Uterus (tissue), 3 donors: ENCODE measurements at regions not wholly inside any gene's neighbourhood (a gene's known extent, or its start where the extent isn't known, plus 50 kb on each side); places are given as distances from the start of the nearest gene placed in this dataset.

Source experiments
- DNase-seq, 2 donors: peaks; one replicate each; pipeline ENCODE4 v3.0.0-alpha.2; 2019 to 2020
- H3K27ac ChIP-seq, 2 donors: fragments of 200-600 bp; sonication (generic); 1 replicate in 1 of 2; 2 replicates in 1 of 2; pipeline ENCODE4 v1.5.1; 2016 to 2018
- H3K27me3 ChIP-seq, 2 donors: fragments of 200-600 bp; sonication (generic); one replicate each; pipeline ENCODE4 v1.5.1; 2018 to 2019; ENCODE audit warnings: control low read depth in 1 of 2
- H3K36me3 ChIP-seq, 2 donors: fragments of 200-600 bp; sonication (generic); one replicate each; pipeline ENCODE4 v1.5.1; 2019; ENCODE audit warnings: control low read depth in 1 of 2
- H3K4me1 ChIP-seq, 2 donors: fragments of 200-600 bp; sonication (generic); one replicate each; pipeline ENCODE4 v1.5.1; 2018 to 2019; ENCODE audit warnings: control low read depth in 1 of 2
- H3K4me3 ChIP-seq, 2 donors: fragments of 200-600 bp; sonication (generic); 1 replicate in 1 of 2; 2 replicates in 1 of 2; pipeline ENCODE4 v1.5.1; 2018 to 2019; ENCODE audit warnings: mild to moderate bottlenecking in 1 of 2
- H3K9me3 ChIP-seq, 2 donors: fragments of 200-600 bp; sonication (generic); one replicate each; pipeline ENCODE4 v1.5.1; 2019; ENCODE audit warnings: control low read depth in 1 of 2
- CTCF ChIP-seq, 4 experiments: fragments of 200-600 bp in 2 of 4; fragments of 450-650 bp in 2 of 4; sonication (generic) in 2 of 4; IDR thresholded peaks; one replicate each; pipeline ENCODE4 v1.5.1; 2016 to 2019; ENCODE audit warnings: antibody characterized with exemption in 4 of 4, mild to moderate bottlenecking in 2 of 4, moderate library complexity in 1 of 4
- POLR2A ChIP-seq, 2 donors: fragments of 450-650 bp; IDR thresholded peaks; one replicate each; pipeline ENCODE4 v1.6.1; 2016; ENCODE audit warnings: antibody characterized with exemption in 2 of 2, mild to moderate bottlenecking in 1 of 2, moderate library complexity in 1 of 2
- intact Hi-C: fragments of 100-400 bp; cut with DNase I; formaldehyde crosslinking; loops from one replicate; pipeline ENCODE4 v1.15.1; 2023; ENCODE audit warnings: low total_unique reads
- donor health status: DM: yes; HTN: yes; CAD: no.

- intact Hi-C loops = no loop called here
- Histone ChIP-seq H3K36me3 (no peaks in the 10 kb centered on the region), H3K4me3 (no peak overlapping the region), H3K27me3 (no peaks in the 10 kb centered on the region), H3K4me1 (no peaks in the 10 kb centered on the region), H3K27ac (no peak overlapping the region), H3K9me3 (no peaks in the 10 kb centered on the region)
- DNase-seq = no peak
- no peak for TF ChIP-seq CTCF (IDR thresholded peaks at IDR 0.05)
- TF ChIP-seq POLR2A (IDR thresholded peaks at IDR 0.05) = no peak
Observed at GRCh38 chr1:232550007-232550406, 79.9 kb downstream of the SIPA1L2 start.

- TF ChIP-seq CTCF (IDR thresholded peaks at IDR 0.05) (no peak), POLR2A (IDR thresholded peaks at IDR 0.05) (no peak)
- intact Hi-C loops = no loop called here
- Histone ChIP-seq H3K27me3 (no peaks in the 10 kb centered on the region), H3K9me3 (no peaks in the 10 kb centered on the region), H3K4me3 (no peak overlapping the region), H3K4me1 (no peaks in the 10 kb centered on the region), H3K27ac (no peak overlapping the region), H3K36me3 (no peaks in the 10 kb centered on the region)
- no peak for DNase-seq
Observed at GRCh38 chr1:232548691-232549090, 81.2 kb downstream of the SIPA1L2 start.

GRCh38 chr1:232547938-232548484 lies 81.9 kb downstream of the SIPA1L2 start:
- intact Hi-C loops = no loop called here
- H3K27ac ChIP-seq = no peak overlapping the region
- DNase-seq = no peak
- TF ChIP-seq CTCF (IDR thresholded peaks at IDR 0.05) (no peak), POLR2A (IDR thresholded peaks at IDR 0.05) (no peak)
- H3K4me3 ChIP-seq = no peak overlapping the region
- H3K9me3 ChIP-seq = no peaks in the 10 kb centered on the region
- no peaks in the 10 kb centered on the region for H3K36me3 ChIP-seq
- no peaks in the 10 kb centered on the region for H3K4me1 ChIP-seq
- no peaks in the 10 kb centered on the region for H3K27me3 ChIP-seq

- Histone ChIP-seq H3K9me3 (no peaks in the 10 kb centered on the region), H3K4me1 (no peaks in the 10 kb centered on the region), H3K27ac (no peak overlapping the region), H3K27me3 (no peaks in the 10 kb centered on the region), H3K4me3 (no peak overlapping the region), H3K36me3 (no peaks in the 10 kb centered on the region)
- no peak for TF ChIP-seq POLR2A (IDR thresholded peaks at IDR 0.05)
- intact Hi-C loops = no loop called here
- no peak for DNase-seq
Observed at GRCh38 chr1:232542633-232543593, 87.0 kb downstream of the SIPA1L2 start.

GRCh38 chr1:232538943-232539302 lies 91.0 kb downstream of the SIPA1L2 start:
- intact Hi-C loops = no loop called here

More at GRCh38 chr1:232538943-232539302, 91.0 kb downstream of the SIPA1L2 start:
- Histone ChIP-seq H3K4me3 (no peak overlapping the region), H3K27me3 (no peaks in the 10 kb centered on the region), H3K36me3 (no peaks in the 10 kb centered on the region), H3K4me1 (no peaks in the 10 kb centered on the region), H3K9me3 (no peaks in the 10 kb centered on the region), H3K27ac (no peak overlapping the region)
- DNase-seq = no peak
- TF ChIP-seq CTCF (IDR thresholded peaks at IDR 0.05) (no peak), POLR2A (IDR thresholded peaks at IDR 0.05) (no peak)
